IMR-90 (cell line): ENCODE measurements at regions not wholly inside any gene's neighbourhood (a gene's known extent, or its start where the extent isn't known, plus 50 kb on each side); places are given as distances from the start of the nearest gene placed in this dataset.
A peak's percentile ranks its signal among the peaks of the same experiment; 100 is the strongest.
"Not testable (repeated sequence)": the region's sequence is repeated elsewhere in the genome, so short reads cannot be mapped to it uniquely, and the experiment has no call there.

Experiments
- ATAC-seq: fragments of 200-7000 bp; cut with Tn5 transposase; 2 replicates; pipeline ENCODE4 v1.9.1; 2020; ENCODE audit warnings: low read depth, mild to moderate bottlenecking, moderate library complexity
- BruUV-seq: library from RNA; stranded (reverse); fragments of 400-500 nt; replicated peaks from 2 replicates; lab custom pipeline; 2021; lab: Mats Ljungman, UMichigan
- CTCF ChIA-PET: fragments of 300-600 bp; formaldehyde crosslinking; extraction: SDS; loops from one replicate; lab custom pipeline; 2021; ENCODE audit warnings: antibody characterized with exemption; lab: Yijun Ruan, JAX
- POLR2A ChIA-PET: fragments of 300-600 bp; sonication (Branson Sonifier 250); formaldehyde crosslinking; loops from one replicate; lab custom pipeline; 2022; ENCODE audit warnings: antibody characterized with exemption; ENCODE audit not compliant: unreplicated experiment; lab: Charles Lee
- DNase-seq: peaks from one replicate; pipeline ENCODE4 v3.0.0; 2013
- H2AFZ ChIP-seq: replicated peaks from 2 replicates; pipeline ENCODE3; 2013; ENCODE audit warnings: low read length, mild to moderate bottlenecking; ENCODE audit not compliant: poor library complexity
- H2AK5ac ChIP-seq: 2 replicates; pipeline ENCODE4 v1.6.1; 2013; ENCODE audit warnings: low read depth, low read length, inconsistent platforms
- H2AK9ac ChIP-seq: replicated peaks from 2 replicates; pipeline ENCODE3; 2013; ENCODE audit warnings: mild to moderate bottlenecking, low read depth, low read length, moderate library complexity; ENCODE audit not compliant: poor library complexity
- H2BK120ac ChIP-seq: 2 replicates; pipeline ENCODE4 v1.6.1; 2013; ENCODE audit warnings: low read depth, low read length, inconsistent platforms
- H2BK15ac ChIP-seq: 3 replicates; pipeline ENCODE4 v1.6.1; 2013; ENCODE audit warnings: low read depth, low read length, inconsistent platforms
- H2BK20ac ChIP-seq: 2 replicates; pipeline ENCODE4 v1.6.1; 2013; ENCODE audit warnings: low read depth, mild to moderate bottlenecking, inconsistent platforms, low read length, moderate library complexity
- H2BK5ac ChIP-seq: 2 replicates; pipeline ENCODE4 v1.6.1; 2013; ENCODE audit warnings: mild to moderate bottlenecking, low read depth, low read length, inconsistent platforms; ENCODE audit not compliant: poor library complexity, severe bottlenecking
- H3K14ac ChIP-seq: replicated peaks from 2 replicates; pipeline ENCODE4 v1.6.1; 2013; ENCODE audit warnings: low read depth, low read length, inconsistent platforms
- H3K18ac ChIP-seq: 2 replicates; pipeline ENCODE4 v1.6.1; 2013; ENCODE audit warnings: low read depth, low read length, control low read depth
- H3K23ac ChIP-seq: 2 replicates; pipeline ENCODE4 v1.6.1; 2013; ENCODE audit warnings: low read depth, low read length, inconsistent platforms
- H3K27ac ChIP-seq: 2 replicates; pipeline ENCODE4 v1.5.1; 2013; ENCODE audit warnings: mild to moderate bottlenecking, control low read depth, low read length; ENCODE audit not compliant: insufficient read depth
- H3K27me3 ChIP-seq: 2 replicates; pipeline ENCODE4 v1.6.1; 2013; ENCODE audit warnings: low read length; ENCODE audit not compliant: control insufficient read depth, insufficient read depth
- H3K36me3 ChIP-seq: 2 replicates; pipeline ENCODE4 v1.6.1; 2013; ENCODE audit warnings: low read length, mixed read lengths; ENCODE audit not compliant: control insufficient read depth, insufficient read depth
- H3K4ac ChIP-seq: 2 replicates; pipeline ENCODE4 v1.6.1; 2013; ENCODE audit warnings: low read depth, low read length, inconsistent platforms
- H3K4me1 ChIP-seq: 2 replicates; pipeline ENCODE4 v1.6.1; 2013; ENCODE audit warnings: low read length, mixed read lengths; ENCODE audit not compliant: control insufficient read depth, insufficient read depth
- H3K4me2 ChIP-seq: 2 replicates; pipeline ENCODE4 v1.6.1; 2013; ENCODE audit warnings: low read depth, mild to moderate bottlenecking, control low read depth, low read length, moderate library complexity
- H3K4me3 ChIP-seq: 2 replicates; pipeline ENCODE4 v1.5.1; 2013; ENCODE audit warnings: low read depth, mild to moderate bottlenecking, control low read depth, low read length, moderate library complexity; ENCODE audit not compliant: insufficient read depth
- H3K56ac ChIP-seq: 2 replicates; pipeline ENCODE4 v1.6.1; 2013; ENCODE audit warnings: low read length, inconsistent platforms; ENCODE audit not compliant: insufficient read depth; ENCODE audit errors: extremely low read depth
- H3K79me1 ChIP-seq, 2 experiments: 2 replicates each; pipeline ENCODE4 v1.6.1; 2013; ENCODE audit warnings: low read length in 2 of 2, inconsistent platforms in 1 of 2, low read depth in 1 of 2
- H3K9ac ChIP-seq: 2 replicates; pipeline ENCODE4 v1.6.1; 2013; ENCODE audit warnings: low read depth, low read length, control low read depth
- H3K9me1 ChIP-seq: 2 replicates; pipeline ENCODE4 v1.6.1; 2013; ENCODE audit warnings: low read length, inconsistent platforms; ENCODE audit not compliant: insufficient read depth
- H3K9me3 ChIP-seq: 2 replicates; pipeline ENCODE4 v1.6.1; 2013; ENCODE audit warnings: low read length; ENCODE audit not compliant: control insufficient read depth, insufficient read depth
- H4K20me1 ChIP-seq: 2 replicates; pipeline ENCODE4 v1.6.1; 2013; ENCODE audit warnings: low read length, inconsistent platforms; ENCODE audit not compliant: insufficient read depth
- H4K5ac ChIP-seq: 2 replicates; pipeline ENCODE4 v1.6.1; 2013; ENCODE audit warnings: mild to moderate bottlenecking, low read depth, low read length, control low read depth
- H4K8ac ChIP-seq, 2 experiments: 2 replicates each; pipeline ENCODE4 v1.6.1; 2013; ENCODE audit warnings: low read depth in 2 of 2, low read length in 2 of 2, control low read depth in 1 of 2, inconsistent platforms in 1 of 2
- H4K91ac ChIP-seq: 2 replicates; pipeline ENCODE4 v1.6.1; 2013; ENCODE audit warnings: low read depth, low read length, inconsistent platforms; ENCODE audit not compliant: insufficient read depth
- CEBPB ChIP-seq: IDR thresholded peaks from 2 replicates; pipeline ENCODE4 v1.6.1; 2012; ENCODE audit warnings: low read depth, low read length, improper control_type of control experiment
- WGBS, 2 experiments: methylation state at CpG; one replicate each; pipeline versions ENCODE4 v1.1.5 to v1.1.7; 2013; ENCODE audit warnings: missing lambda C conversion rate in 2 of 2; ENCODE audit not compliant: insufficient read length in 1 of 2; ENCODE audit errors: extremely low coverage in 2 of 2; 5-methylcytosine and 5-hydroxymethylcytosine counted together
- dilution Hi-C: fragments of 300-500 bp; cut with HindIII; formaldehyde crosslinking; loops from one replicate; pipeline ENCODE4 v1.14.3; 2018; ENCODE audit warnings: low sequenced_read_pairs; ENCODE audit not compliant: unreplicated experiment
- in situ Hi-C: fragments of 300-500 bp; cut with MboI; formaldehyde crosslinking; loops from 3 replicates; pipeline ENCODE4 v1.14.3; 2019; ENCODE audit warnings: low sequenced_read_pairs, inconsistent platforms, mixed read lengths
- intact Hi-C: fragments of 100-400 bp; cut with micrococcal nuclease; formaldehyde crosslinking; loops from 2 replicates; pipeline ENCODE4 v1.10.0; 2022

- H4K20me1 ChIP-seq, H3K56ac ChIP-seq, H4K5ac ChIP-seq, intact Hi-C loops, H3K36me3 ChIP-seq, H2AK5ac ChIP-seq, H2BK15ac ChIP-seq, in situ Hi-C loops, H4K8ac ChIP-seq, H2AK9ac ChIP-seq, H3K18ac ChIP-seq, H3K23ac ChIP-seq, H3K9me3 ChIP-seq, ATAC-seq, H3K4ac ChIP-seq, H2AFZ ChIP-seq, H3K27me3 ChIP-seq, H3K4me1 ChIP-seq, H2BK120ac ChIP-seq, H3K14ac ChIP-seq, H3K79me1 ChIP-seq, DNase-seq, BruUV-seq, POLR2A ChIA-PET, H3K4me2 ChIP-seq, H3K27ac ChIP-seq, H4K91ac ChIP-seq, H3K9ac ChIP-seq, H2BK5ac ChIP-seq, H2BK20ac ChIP-seq, H3K9me1 ChIP-seq, dilution Hi-C loops, H3K4me3 ChIP-seq, CTCF ChIA-PET: not testable (repeated sequence)
- WGBS, 2 experiments, result 50% methylated on average over 2 of the region's 10 CpGs; no CpG with 5 or more reads in 1 of the 2 experiments
- TF ChIP-seq CEBPB, result 0 out of 2 replicates have a peak, but pooled peaks have one; percentile 8
These were observed 372.3 kb downstream of the CNTN6 start for GRCh38 chr3:1465091-1465490.
